ENCODE measurements at regions not wholly inside any gene's neighbourhood (a gene's known extent, or its start where the extent isn't known, plus 50 kb on each side); places are given as distances from the start of the nearest gene placed in this dataset.

DNA sequence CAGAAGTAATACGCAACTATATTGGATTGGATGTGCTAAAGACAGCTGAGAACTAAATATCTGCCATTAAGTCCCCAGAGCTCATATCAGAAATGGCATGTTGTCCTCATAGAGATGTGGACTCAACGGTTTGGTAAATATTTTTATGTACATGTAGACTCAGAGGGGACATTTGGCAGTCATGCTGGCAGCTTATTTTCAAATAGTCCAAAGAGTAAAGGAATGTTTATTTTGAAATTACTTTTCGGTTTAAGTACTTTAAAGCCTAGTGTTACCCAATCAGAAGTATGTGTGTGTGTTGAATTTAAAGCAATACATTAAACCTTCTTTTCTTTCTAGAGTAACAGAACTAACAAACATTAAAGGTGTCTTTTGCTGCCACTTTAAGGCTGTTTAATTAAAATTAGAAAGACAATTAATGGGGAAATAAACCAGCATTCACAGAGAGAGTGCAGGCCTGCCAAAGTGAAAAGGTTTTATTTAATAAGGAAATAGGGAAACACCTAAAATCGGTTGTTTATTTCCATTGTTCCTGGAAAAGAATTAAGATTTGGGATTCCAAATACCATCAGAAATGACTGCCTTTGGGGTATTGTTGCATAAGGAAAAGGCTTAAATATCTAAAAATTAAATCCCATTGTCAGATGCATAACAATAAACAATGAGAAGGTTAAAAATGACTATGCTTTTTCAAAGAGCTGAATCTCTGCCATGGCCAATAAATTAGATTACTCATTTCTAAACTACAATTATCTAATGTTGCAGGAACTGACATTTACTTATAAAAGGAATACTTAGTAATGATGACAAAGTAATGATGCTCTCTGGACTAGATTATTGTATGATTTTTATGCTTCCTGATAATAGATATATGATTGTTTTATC is 113.4 kb upstream of the AHR start (continued):
- no peak for TF ChIP-seq GMEB1 (CRISPR knock-in tag; IDR thresholded peaks at IDR 0.05; ENCODE audit: borderline replicate concordance)
- TF ChIP-seq ZNF646 (CRISPR knock-in tag; IDR thresholded peaks at IDR 0.05), result no peak
- no peak for TF ChIP-seq POLR2AphosphoS5 (IDR thresholded peaks at IDR 0.05; ENCODE audit: low read depth, low read length)
- TF ChIP-seq THRA (CRISPR knock-in tag; IDR thresholded peaks at IDR 0.05; ENCODE audit: borderline replicate concordance), result peak; percentile 82; the same call in 1 of the 2 replicates
- TF ChIP-seq, protein P1, sequence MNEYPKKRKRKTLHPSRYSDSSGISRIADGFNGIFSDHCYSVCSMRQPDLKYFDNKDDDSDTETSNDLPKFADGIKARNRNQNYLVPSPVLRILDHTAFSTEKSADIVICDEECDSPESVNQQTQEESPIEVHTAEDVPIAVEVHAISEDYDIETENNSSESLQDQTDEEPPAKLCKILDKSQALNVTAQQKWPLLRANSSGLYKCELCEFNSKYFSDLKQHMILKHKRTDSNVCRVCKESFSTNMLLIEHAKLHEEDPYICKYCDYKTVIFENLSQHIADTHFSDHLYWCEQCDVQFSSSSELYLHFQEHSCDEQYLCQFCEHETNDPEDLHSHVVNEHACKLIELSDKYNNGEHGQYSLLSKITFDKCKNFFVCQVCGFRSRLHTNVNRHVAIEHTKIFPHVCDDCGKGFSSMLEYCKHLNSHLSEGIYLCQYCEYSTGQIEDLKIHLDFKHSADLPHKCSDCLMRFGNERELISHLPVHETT (CRISPR knock-in tag; conservative IDR thresholded peaks at IDR 0.05), result no peak
- no peak for TF ChIP-seq ZNF589 (CRISPR knock-in tag; conservative IDR thresholded peaks at IDR 0.05)
- no peak for TF ChIP-seq HES4 (CRISPR knock-in tag; IDR thresholded peaks at IDR 0.05; ENCODE audit: borderline replicate concordance)
- no peak; the same call in 1 of the 2 replicates for TF ChIP-seq YEATS2 (CRISPR knock-in tag; IDR thresholded peaks at IDR 0.05; ENCODE audit: borderline replicate concordance)
- no peak for TF ChIP-seq SALL2 (CRISPR knock-in tag; IDR thresholded peaks at IDR 0.05)
- no peak for TF ChIP-seq JARID2 (CRISPR knock-in tag; IDR thresholded peaks at IDR 0.05; ENCODE audit: insufficient replicate concordance)
- TF ChIP-seq NR2F6 (IDR thresholded peaks at IDR 0.05), result peak; percentile 68
- peak; percentile 63; the same call in 1 of the 2 replicates for TF ChIP-seq NR2F6 (CRISPR knock-in tag; IDR thresholded peaks at IDR 0.05)
- TF ChIP-seq ZNF615 (CRISPR knock-in tag; IDR thresholded peaks at IDR 0.05; ENCODE audit: borderline replicate concordance), result no peak
- TF ChIP-seq ZNF772 (CRISPR knock-in tag; IDR thresholded peaks at IDR 0.05), result no peak
- TF ChIP-seq PTBP1 (IDR thresholded peaks at IDR 0.05; ENCODE audit: low read depth, low read length, poor library complexity, severe bottlenecking), result no peak
- no peak for TF ChIP-seq ZNF234 (CRISPR knock-in tag; conservative IDR thresholded peaks at IDR 0.05)
- TF ChIP-seq, protein P2, sequence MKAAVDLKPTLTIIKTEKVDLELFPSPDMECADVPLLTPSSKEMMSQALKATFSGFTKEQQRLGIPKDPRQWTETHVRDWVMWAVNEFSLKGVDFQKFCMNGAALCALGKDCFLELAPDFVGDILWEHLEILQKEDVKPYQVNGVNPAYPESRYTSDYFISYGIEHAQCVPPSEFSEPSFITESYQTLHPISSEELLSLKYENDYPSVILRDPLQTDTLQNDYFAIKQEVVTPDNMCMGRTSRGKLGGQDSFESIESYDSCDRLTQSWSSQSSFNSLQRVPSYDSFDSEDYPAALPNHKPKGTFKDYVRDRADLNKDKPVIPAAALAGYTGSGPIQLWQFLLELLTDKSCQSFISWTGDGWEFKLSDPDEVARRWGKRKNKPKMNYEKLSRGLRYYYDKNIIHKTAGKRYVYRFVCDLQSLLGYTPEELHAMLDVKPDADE (CRISPR knock-in tag; IDR thresholded peaks at IDR 0.05), result no peak

All from HepG2 (cell line).